Neural cell (in vitro differentiated cells): ENCODE measurements at regions not wholly inside any gene's neighbourhood (a gene's known extent, or its start where the extent isn't known, plus 50 kb on each side); places are given as distances from the start of the nearest gene placed in this dataset.

Experiments used
- TF ChIP-seq, protein P1 (sequence below): fragments of 450-650 bp; IDR thresholded peaks from 2 replicates; pipeline ENCODE4 v1.5.1; 2014; ENCODE audit warnings: antibody characterized with exemption, mild to moderate bottlenecking, moderate library complexity; ENCODE audit not compliant: poor library complexity, severe bottlenecking
- TF ChIP-seq, protein P2 (sequence below): IDR thresholded peaks from 2 replicates; pipeline ENCODE4 v1.6.1; 2012; ENCODE audit warnings: borderline replicate concordance

DNA sequence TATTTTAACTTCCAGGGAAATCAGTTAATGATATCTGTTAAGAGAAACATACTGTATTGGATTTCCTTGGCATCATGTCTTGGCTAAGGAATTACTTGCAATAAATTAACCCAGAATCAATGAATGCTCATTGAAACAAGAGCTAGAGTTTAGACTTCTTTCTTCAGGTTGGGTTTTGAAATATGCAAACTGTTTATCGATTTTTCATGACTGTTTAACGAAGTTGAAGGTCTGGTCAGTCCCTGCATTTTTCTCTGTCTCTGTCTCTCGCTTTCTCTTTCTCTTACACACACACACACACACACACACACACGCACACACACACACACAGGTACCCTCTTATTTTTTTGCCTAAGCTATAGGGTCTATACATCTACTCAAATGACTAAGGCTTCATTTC is 981.0 kb downstream of the SUCLG1 start:
- TF ChIP-seq, protein P1, sequence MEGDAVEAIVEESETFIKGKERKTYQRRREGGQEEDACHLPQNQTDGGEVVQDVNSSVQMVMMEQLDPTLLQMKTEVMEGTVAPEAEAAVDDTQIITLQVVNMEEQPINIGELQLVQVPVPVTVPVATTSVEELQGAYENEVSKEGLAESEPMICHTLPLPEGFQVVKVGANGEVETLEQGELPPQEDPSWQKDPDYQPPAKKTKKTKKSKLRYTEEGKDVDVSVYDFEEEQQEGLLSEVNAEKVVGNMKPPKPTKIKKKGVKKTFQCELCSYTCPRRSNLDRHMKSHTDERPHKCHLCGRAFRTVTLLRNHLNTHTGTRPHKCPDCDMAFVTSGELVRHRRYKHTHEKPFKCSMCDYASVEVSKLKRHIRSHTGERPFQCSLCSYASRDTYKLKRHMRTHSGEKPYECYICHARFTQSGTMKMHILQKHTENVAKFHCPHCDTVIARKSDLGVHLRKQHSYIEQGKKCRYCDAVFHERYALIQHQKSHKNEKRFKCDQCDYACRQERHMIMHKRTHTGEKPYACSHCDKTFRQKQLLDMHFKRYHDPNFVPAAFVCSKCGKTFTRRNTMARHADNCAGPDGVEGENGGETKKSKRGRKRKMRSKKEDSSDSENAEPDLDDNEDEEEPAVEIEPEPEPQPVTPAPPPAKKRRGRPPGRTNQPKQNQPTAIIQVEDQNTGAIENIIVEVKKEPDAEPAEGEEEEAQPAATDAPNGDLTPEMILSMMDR = no peak
- TF ChIP-seq, protein P2, sequence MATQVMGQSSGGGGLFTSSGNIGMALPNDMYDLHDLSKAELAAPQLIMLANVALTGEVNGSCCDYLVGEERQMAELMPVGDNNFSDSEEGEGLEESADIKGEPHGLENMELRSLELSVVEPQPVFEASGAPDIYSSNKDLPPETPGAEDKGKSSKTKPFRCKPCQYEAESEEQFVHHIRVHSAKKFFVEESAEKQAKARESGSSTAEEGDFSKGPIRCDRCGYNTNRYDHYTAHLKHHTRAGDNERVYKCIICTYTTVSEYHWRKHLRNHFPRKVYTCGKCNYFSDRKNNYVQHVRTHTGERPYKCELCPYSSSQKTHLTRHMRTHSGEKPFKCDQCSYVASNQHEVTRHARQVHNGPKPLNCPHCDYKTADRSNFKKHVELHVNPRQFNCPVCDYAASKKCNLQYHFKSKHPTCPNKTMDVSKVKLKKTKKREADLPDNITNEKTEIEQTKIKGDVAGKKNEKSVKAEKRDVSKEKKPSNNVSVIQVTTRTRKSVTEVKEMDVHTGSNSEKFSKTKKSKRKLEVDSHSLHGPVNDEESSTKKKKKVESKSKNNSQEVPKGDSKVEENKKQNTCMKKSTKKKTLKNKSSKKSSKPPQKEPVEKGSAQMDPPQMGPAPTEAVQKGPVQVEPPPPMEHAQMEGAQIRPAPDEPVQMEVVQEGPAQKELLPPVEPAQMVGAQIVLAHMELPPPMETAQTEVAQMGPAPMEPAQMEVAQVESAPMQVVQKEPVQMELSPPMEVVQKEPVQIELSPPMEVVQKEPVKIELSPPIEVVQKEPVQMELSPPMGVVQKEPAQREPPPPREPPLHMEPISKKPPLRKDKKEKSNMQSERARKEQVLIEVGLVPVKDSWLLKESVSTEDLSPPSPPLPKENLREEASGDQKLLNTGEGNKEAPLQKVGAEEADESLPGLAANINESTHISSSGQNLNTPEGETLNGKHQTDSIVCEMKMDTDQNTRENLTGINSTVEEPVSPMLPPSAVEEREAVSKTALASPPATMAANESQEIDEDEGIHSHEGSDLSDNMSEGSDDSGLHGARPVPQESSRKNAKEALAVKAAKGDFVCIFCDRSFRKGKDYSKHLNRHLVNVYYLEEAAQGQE = no peak
